OCI-LY7 (cell line): ENCODE measurements at regions not wholly inside any gene's neighbourhood (a gene's known extent, or its start where the extent isn't known, plus 50 kb on each side); places are given as distances from the start of the nearest gene placed in this dataset.

Experiments
- EZH2phosphoT487 ChIP-seq: fragments of 200-600 bp; sonication (generic); IDR thresholded peaks from 2 replicates; pipeline ENCODE4 v1.6.1; 2018; ENCODE audit warnings: low read depth, borderline replicate concordance, mild to moderate bottlenecking, mixed run types, antibody characterized with exemption, low read length, moderate library complexity, mixed read lengths
- TF ChIP-seq, protein P1 (sequence below): fragments of 200-600 bp; sonication (generic); conservative IDR thresholded peaks from 2 replicates; pipeline ENCODE4 v1.5.1; 2014; ENCODE audit warnings: mild to moderate bottlenecking, antibody characterized with exemption, low read length, moderate library complexity, mixed read lengths

GRCh38 chr3:94912656-94913055, 849.8 kb downstream of the NSUN3 start:
- TF ChIP-seq, protein P1, sequence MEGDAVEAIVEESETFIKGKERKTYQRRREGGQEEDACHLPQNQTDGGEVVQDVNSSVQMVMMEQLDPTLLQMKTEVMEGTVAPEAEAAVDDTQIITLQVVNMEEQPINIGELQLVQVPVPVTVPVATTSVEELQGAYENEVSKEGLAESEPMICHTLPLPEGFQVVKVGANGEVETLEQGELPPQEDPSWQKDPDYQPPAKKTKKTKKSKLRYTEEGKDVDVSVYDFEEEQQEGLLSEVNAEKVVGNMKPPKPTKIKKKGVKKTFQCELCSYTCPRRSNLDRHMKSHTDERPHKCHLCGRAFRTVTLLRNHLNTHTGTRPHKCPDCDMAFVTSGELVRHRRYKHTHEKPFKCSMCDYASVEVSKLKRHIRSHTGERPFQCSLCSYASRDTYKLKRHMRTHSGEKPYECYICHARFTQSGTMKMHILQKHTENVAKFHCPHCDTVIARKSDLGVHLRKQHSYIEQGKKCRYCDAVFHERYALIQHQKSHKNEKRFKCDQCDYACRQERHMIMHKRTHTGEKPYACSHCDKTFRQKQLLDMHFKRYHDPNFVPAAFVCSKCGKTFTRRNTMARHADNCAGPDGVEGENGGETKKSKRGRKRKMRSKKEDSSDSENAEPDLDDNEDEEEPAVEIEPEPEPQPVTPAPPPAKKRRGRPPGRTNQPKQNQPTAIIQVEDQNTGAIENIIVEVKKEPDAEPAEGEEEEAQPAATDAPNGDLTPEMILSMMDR, result no peak
- TF ChIP-seq EZH2phosphoT487, result no peak
